ENCODE measurements at regions not wholly inside any gene's neighbourhood (a gene's known extent, or its start where the extent isn't known, plus 50 kb on each side); places are given as distances from the start of the nearest gene placed in this dataset.

DNA sequence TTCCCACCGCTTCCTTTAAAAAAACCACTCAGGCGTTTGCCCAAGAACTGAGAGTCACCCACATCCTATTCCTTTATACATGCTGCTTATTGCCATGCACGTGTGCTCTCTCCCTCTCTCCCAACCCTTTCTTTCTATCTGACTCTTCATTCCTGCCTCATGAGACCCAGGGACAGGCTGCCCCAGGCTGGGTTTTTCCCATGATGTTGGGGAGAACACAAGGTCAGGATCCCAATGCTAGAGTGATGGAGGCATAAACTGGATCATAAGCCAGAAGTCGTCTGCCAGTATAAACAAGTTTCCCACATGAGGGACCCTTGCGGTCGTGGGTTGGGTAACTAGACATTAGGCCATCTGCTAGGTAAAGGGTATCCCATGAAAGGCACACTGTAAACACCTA, 64.9 kb downstream of the CD2 start:
- no peaks in the 10 kb centered on the region for H3K27me3 ChIP-seq (ENCODE audit: control insufficient read depth in 1 of 2, insufficient read depth in 2 of 2, low read length in 2 of 2)
- H3K9ac ChIP-seq (ENCODE audit: low read length in 2 of 2): no peak overlapping the region
- no peaks in the 10 kb centered on the region for H3K36me3 ChIP-seq (ENCODE audit: control insufficient read depth in 2 of 2, insufficient read depth in 2 of 2, low read length in 2 of 2)
- H3K27ac ChIP-seq (ENCODE audit: low read length): no peak overlapping the region
- H3K4me3 ChIP-seq (ENCODE audit: low read length in 2 of 2): no peak overlapping the region
- no peaks in the 10 kb centered on the region for H3K4me1 ChIP-seq (ENCODE audit: control insufficient read depth, insufficient read depth, low read length)
- no peaks in the 10 kb centered on the region for H3K9me3 ChIP-seq (ENCODE audit: control insufficient read depth in 2 of 2, low read length in 2 of 2)

GRCh38 chr1:116820369-116820768, 66.1 kb downstream of the CD2 start:
- H3K9ac ChIP-seq (ENCODE audit: low read length in 2 of 2): no peak overlapping the region
- H3K4me1 ChIP-seq (ENCODE audit: control insufficient read depth, insufficient read depth, low read length): no peaks in the 10 kb centered on the region
- no peaks in the 10 kb centered on the region for H3K27me3 ChIP-seq (ENCODE audit: control insufficient read depth in 1 of 2, insufficient read depth in 2 of 2, low read length in 2 of 2)
- no peak overlapping the region for H3K4me3 ChIP-seq (ENCODE audit: low read length in 2 of 2)
- H3K36me3 ChIP-seq (ENCODE audit: control insufficient read depth in 2 of 2, insufficient read depth in 2 of 2, low read length in 2 of 2): no peaks in the 10 kb centered on the region
- H3K9me3 ChIP-seq (ENCODE audit: control insufficient read depth in 2 of 2, low read length in 2 of 2): no peaks in the 10 kb centered on the region
- H3K27ac ChIP-seq (ENCODE audit: low read length): no peak overlapping the region

DNA sequence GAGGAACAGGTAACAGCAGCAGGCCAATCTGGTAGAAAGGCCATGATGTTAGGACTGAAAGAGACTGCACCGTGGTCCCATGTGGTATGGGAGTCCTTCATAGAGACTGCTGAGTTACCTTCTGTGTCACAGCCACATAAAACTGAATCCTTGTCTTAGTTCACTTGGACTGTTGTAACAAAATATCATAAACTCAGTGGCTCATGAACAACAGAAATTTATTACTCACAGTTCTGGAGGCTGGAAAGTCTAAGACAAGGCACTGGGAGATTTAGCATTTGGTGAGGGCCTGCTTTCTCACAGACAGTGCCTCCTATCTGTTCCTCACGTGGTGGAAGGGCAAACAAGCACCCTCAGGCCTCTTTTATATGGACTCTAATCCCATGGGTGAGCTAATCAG, 67.5 kb downstream of the CD2 start:
- no peak overlapping the region for H3K9ac ChIP-seq (ENCODE audit: low read length in 2 of 2)
- peaks cover 0 to 3% of the 10 kb centered on the region in 2 donors for H3K27me3 ChIP-seq (ENCODE audit: control insufficient read depth in 1 of 2, insufficient read depth in 2 of 2, low read length in 2 of 2)
- H3K9me3 ChIP-seq (ENCODE audit: control insufficient read depth in 2 of 2, low read length in 2 of 2): no peaks in the 10 kb centered on the region
- H3K36me3 ChIP-seq (ENCODE audit: control insufficient read depth in 2 of 2, insufficient read depth in 2 of 2, low read length in 2 of 2): no peaks in the 10 kb centered on the region
- H3K4me3 ChIP-seq (ENCODE audit: low read length in 2 of 2): no peak overlapping the region
- H3K27ac ChIP-seq (ENCODE audit: low read length): no peak overlapping the region
- H3K4me1 ChIP-seq (ENCODE audit: control insufficient read depth, insufficient read depth, low read length): peaks cover 6% of the 10 kb centered on the region

DNA sequence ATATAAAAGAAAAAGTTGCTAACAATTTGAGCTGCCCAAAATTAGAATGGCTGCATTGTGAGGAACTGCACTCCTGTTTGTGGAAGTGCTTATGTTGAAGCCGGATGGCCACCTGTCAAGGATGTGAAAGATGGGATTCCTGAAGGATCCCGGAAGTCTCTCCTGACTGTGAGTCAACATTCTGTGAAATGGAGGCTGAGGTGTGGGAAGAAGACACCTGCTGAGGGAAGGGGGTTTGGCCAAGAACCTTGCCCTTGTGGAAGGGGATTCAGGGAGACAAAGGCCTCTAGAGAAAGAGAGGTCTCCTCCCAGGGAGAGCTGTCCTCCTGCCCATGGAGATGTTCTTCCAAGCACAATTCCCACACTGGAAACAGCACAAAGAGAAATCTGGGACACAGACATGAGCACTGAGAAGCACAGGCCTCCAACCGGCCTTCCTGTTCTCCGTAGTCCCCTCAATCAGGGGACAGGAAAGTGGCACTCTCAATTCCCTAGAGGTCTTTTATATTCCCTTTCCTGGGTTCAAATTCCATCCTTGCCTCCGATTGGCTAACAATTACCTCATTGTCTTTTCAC, 70.5 kb downstream of the CD2 start:
- peaks cover 6% of the 10 kb centered on the region for H3K4me1 ChIP-seq (ENCODE audit: control insufficient read depth, insufficient read depth, low read length)
- H3K9ac ChIP-seq (ENCODE audit: low read length in 2 of 2): no peak overlapping the region
- H3K27ac ChIP-seq (ENCODE audit: low read length): no peak overlapping the region
- no peaks in the 10 kb centered on the region for H3K9me3 ChIP-seq (ENCODE audit: control insufficient read depth in 2 of 2, low read length in 2 of 2)
- H3K4me3 ChIP-seq (ENCODE audit: low read length in 2 of 2): no peak overlapping the region
- H3K36me3 ChIP-seq (ENCODE audit: control insufficient read depth in 2 of 2, insufficient read depth in 2 of 2, low read length in 2 of 2): no peaks in the 10 kb centered on the region
- H3K27me3 ChIP-seq (ENCODE audit: control insufficient read depth in 1 of 2, insufficient read depth in 2 of 2, low read length in 2 of 2): peaks cover 0 to 3% of the 10 kb centered on the region in 2 donors

DNA sequence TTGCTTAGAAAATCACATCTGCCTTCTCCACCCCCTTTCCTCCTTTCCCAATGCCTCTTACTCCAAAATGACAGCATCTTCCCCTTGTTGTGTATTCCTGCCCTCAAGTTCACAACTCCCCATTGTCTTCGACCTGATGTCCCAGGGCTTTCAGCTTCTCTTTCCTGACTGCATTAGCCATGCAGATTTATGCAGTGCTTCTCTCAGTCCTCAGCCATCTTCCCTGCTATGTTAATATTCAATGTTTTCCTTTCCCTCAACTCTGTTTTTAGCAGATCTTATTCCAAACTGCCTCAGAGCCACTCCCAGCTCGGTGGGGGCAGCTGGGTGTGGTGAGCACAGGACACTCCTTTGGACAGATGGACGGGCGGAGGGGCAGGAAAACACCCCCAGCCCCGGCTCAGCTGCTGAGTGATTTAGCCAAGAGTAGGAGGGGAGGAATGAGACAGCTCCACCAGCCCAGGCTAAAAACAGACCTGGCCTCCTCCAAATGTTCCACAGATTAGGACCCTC, 71.0 kb downstream of the CD2 start:
- Histone ChIP-seq H3K4me1 (ENCODE audit: control insufficient read depth, insufficient read depth, low read length) (peaks cover 6% of the 10 kb centered on the region), H3K36me3 (ENCODE audit: control insufficient read depth in 2 of 2, insufficient read depth in 2 of 2, low read length in 2 of 2) (no peaks in the 10 kb centered on the region), H3K9ac (ENCODE audit: low read length in 2 of 2) (no peak overlapping the region), H3K27ac (ENCODE audit: low read length) (no peak overlapping the region), H3K9me3 (ENCODE audit: control insufficient read depth in 2 of 2, low read length in 2 of 2) (no peaks in the 10 kb centered on the region), H3K27me3 (ENCODE audit: control insufficient read depth in 1 of 2, insufficient read depth in 2 of 2, low read length in 2 of 2) (peaks cover 0 to 3% of the 10 kb centered on the region in 2 donors), H3K4me3 (ENCODE audit: low read length in 2 of 2) (no peak overlapping the region)

DNA sequence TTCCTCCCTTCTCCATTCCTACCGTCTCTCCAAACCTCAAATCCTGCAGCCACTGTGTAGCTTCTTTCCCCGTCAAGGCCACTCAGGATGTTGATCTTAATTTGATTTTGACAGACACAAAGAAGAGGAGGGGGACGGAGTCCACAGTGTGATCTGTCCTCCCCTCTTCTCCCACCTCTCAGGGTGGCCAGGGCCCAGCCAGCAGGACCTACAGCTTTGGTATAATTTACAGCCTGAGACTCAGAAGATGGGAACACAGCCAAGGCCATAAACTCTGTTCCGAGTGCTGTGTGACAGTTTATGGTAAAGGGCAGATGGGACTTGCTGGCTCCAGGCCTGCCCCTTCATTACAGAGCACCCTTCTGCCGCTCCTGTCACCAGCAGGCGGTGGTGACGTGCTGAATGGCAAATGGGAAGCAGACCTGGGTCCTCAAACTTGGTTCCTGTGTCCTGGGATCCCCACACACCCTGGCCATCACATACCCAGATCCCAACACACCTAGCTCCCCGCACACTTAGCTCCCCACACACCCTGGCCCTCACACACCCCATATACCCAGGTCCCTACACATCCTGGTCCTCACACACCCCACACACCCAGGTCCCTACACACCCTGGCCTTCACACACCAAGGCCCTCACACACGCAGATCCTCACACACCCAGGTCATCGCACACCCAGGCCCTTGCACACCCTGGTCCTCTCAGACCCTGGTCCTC, 71.6 kb downstream of the CD2 start:
- Histone ChIP-seq H3K27me3 (ENCODE audit: control insufficient read depth in 1 of 2, insufficient read depth in 2 of 2, low read length in 2 of 2) (peaks cover 0 to 3% of the 10 kb centered on the region in 2 donors), H3K4me3 (ENCODE audit: low read length in 2 of 2) (no peak overlapping the region), H3K36me3 (ENCODE audit: control insufficient read depth in 2 of 2, insufficient read depth in 2 of 2, low read length in 2 of 2) (no peaks in the 10 kb centered on the region), H3K9ac (ENCODE audit: low read length in 2 of 2) (no peak overlapping the region), H3K4me1 (ENCODE audit: control insufficient read depth, insufficient read depth, low read length) (peaks cover 6% of the 10 kb centered on the region), H3K27ac (ENCODE audit: low read length) (no peak overlapping the region), H3K9me3 (ENCODE audit: control insufficient read depth in 2 of 2, low read length in 2 of 2) (no peaks in the 10 kb centered on the region)

- H3K4me1 ChIP-seq (ENCODE audit: control insufficient read depth, insufficient read depth, low read length): peaks cover 6% of the 10 kb centered on the region
- no peaks in the 10 kb centered on the region for H3K36me3 ChIP-seq (ENCODE audit: control insufficient read depth in 2 of 2, insufficient read depth in 2 of 2, low read length in 2 of 2)
- H3K9ac ChIP-seq (ENCODE audit: low read length in 2 of 2): no peak overlapping the region
- H3K27ac ChIP-seq (ENCODE audit: low read length): no peak overlapping the region
- H3K27me3 ChIP-seq (ENCODE audit: control insufficient read depth in 1 of 2, insufficient read depth in 2 of 2, low read length in 2 of 2): peaks cover 0 to 3% of the 10 kb centered on the region in 2 donors
- H3K9me3 ChIP-seq (ENCODE audit: control insufficient read depth in 2 of 2, low read length in 2 of 2): no peaks in the 10 kb centered on the region
- no peak overlapping the region for H3K4me3 ChIP-seq (ENCODE audit: low read length in 2 of 2)
Observed at GRCh38 chr1:116826818-116827606, 72.8 kb downstream of the CD2 start.

DNA sequence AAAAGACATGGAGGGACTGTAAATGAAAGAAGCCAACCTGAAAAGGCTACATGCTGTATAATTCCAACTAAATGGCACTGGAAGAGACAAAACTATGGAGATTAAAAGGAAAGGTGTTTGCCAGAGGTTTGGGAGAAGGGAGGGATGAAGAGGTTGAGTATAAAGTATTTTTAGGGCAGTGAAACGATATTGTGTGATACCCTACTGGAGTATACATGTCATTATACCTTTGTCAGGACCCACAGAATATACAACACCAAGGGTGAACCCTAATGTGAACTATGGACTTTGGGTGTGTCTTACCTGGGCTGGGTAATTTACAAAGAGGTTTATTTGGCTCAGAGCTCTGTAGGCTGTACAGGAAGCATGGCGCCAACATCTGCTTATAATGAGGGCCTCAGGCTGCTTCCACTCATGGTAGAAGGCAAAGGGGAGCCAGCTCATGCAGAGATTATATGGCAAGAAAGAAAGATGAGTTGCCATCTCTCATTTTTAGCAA, 73.4 kb downstream of the CD2 start:
- peaks cover 0 to 3% of the 10 kb centered on the region in 2 donors for H3K27me3 ChIP-seq (ENCODE audit: control insufficient read depth in 1 of 2, insufficient read depth in 2 of 2, low read length in 2 of 2)
- no peak overlapping the region for H3K27ac ChIP-seq (ENCODE audit: low read length)
- H3K9ac ChIP-seq (ENCODE audit: low read length in 2 of 2): no peak overlapping the region
- peaks cover 6% of the 10 kb centered on the region for H3K4me1 ChIP-seq (ENCODE audit: control insufficient read depth, insufficient read depth, low read length)
- H3K9me3 ChIP-seq (ENCODE audit: control insufficient read depth in 2 of 2, low read length in 2 of 2): no peaks in the 10 kb centered on the region
- no peak overlapping the region for H3K4me3 ChIP-seq (ENCODE audit: low read length in 2 of 2)
- H3K36me3 ChIP-seq (ENCODE audit: control insufficient read depth in 2 of 2, insufficient read depth in 2 of 2, low read length in 2 of 2): no peaks in the 10 kb centered on the region

DNA sequence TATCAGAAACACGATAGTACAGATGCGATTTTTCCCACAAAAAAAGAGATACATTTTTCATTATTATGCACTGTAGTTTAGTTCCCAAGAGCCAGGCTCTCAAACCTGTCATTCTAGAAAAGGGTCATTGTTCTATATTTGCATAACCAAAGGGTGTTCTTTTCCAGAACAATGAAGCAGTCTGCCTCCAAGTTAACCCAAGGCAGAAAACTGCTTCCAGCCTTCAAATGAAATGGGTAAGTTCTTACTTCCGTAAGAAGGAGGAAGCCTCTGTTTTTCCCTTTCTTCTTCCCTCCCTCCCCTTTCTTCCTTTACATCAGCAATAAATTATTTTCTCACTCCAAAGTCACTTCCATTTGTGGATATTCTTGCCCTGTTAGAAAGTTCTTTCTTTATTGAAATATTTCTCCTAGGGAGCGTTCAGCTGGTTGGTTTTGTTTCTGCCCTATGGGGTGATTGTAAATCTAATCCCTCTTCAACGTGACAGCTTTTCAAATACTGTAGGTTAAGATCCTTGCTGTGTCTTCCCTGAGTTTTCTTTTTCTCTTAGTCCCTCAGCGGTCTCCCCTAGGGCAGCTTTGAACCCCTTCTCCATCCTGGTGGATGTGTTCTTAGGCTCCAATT, 77.3 kb upstream of the PTGFRN start:
- no peak overlapping the region for H3K9ac ChIP-seq (ENCODE audit: low read length in 2 of 2)
- no peaks in the 10 kb centered on the region for H3K9me3 ChIP-seq (ENCODE audit: control insufficient read depth in 2 of 2, low read length in 2 of 2)

DNA sequence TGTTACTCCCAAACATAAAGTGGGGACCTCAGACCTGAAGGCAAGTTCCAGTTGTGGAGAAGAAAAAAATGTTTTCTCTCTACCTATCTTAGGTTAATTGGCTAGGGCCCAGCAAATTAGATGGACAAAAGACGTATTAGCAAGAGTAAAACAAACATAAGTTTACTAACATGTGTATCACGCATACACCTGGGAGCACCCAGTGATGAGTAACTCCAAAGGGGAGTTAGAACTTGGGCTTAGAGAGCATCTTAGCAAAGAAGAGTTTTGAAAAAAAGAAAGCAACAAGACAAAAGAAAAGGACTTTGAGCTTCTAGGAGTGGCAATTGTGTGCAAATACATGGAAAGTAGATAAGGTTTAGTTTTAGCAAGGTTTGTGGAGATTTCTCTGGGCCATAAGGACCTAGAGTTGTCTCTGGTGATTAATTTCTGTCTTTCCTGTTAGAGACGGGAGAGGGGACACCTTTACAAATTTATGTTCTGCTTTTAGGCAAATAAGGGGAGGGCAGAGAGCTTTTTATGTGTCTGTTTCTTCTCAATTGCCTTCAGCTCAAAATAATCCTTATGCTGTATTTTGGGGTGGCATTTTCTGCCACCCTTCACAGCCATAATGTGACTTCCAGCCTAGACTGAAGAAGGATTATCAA, 76.7 kb upstream of the PTGFRN start:
- Histone ChIP-seq H3K27me3 (ENCODE audit: control insufficient read depth in 1 of 2, insufficient read depth in 2 of 2, low read length in 2 of 2) (no peaks in the 10 kb centered on the region), H3K4me1 (ENCODE audit: control insufficient read depth, insufficient read depth, low read length) (no peaks in the 10 kb centered on the region), H3K9ac (ENCODE audit: low read length in 2 of 2) (no peak overlapping the region), H3K36me3 (ENCODE audit: control insufficient read depth in 2 of 2, insufficient read depth in 2 of 2, low read length in 2 of 2) (no peaks in the 10 kb centered on the region), H3K27ac (ENCODE audit: low read length) (no peak overlapping the region), H3K9me3 (ENCODE audit: control insufficient read depth in 2 of 2, low read length in 2 of 2) (no peaks in the 10 kb centered on the region), H3K4me3 (ENCODE audit: low read length in 2 of 2) (no peak overlapping the region)

More for the DNA sequence above, 77.3 kb upstream of the PTGFRN start:
- Histone ChIP-seq H3K27ac (ENCODE audit: low read length) (no peak overlapping the region), H3K27me3 (ENCODE audit: control insufficient read depth in 1 of 2, insufficient read depth in 2 of 2, low read length in 2 of 2) (no peaks in the 10 kb centered on the region), H3K4me3 (ENCODE audit: low read length in 2 of 2) (no peak overlapping the region), H3K36me3 (ENCODE audit: control insufficient read depth in 2 of 2, insufficient read depth in 2 of 2, low read length in 2 of 2) (no peaks in the 10 kb centered on the region), H3K4me1 (ENCODE audit: control insufficient read depth, insufficient read depth, low read length) (no peaks in the 10 kb centered on the region)

All from stomach smooth muscle (tissue), 2 donors.